NT2/D1 (cell line): ENCODE measurements at regions not wholly inside any gene's neighbourhood (a gene's known extent, or its start where the extent isn't known, plus 50 kb on each side); places are given as distances from the start of the nearest gene placed in this dataset.

ENCODE experiments used
- SUZ12 ChIP-seq: IDR thresholded peaks from 2 replicates; pipeline ENCODE4 v1.6.1; 2011; ENCODE audit not compliant: insufficient read length, insufficient read depth; ENCODE audit errors: extremely low read depth
- YY1 ChIP-seq: IDR thresholded peaks from 2 replicates; pipeline ENCODE4 v1.6.1; 2011; ENCODE audit not compliant: insufficient read length, insufficient read depth
- ZNF274 ChIP-seq: IDR thresholded peaks from 2 replicates; pipeline ENCODE4 v1.6.1; 2011; ENCODE audit warnings: mild to moderate bottlenecking, low read depth, low read length

GRCh38 chr9:135413086-135413375 lies 66.6 kb upstream of the PPP1R26 start:
- TF ChIP-seq YY1 = no peak
- TF ChIP-seq ZNF274 = no peak
- no peak for TF ChIP-seq SUZ12
